Psoas muscle (tissue), 7 donors: ENCODE measurements at regions not wholly inside any gene's neighbourhood (a gene's known extent, or its start where the extent isn't known, plus 50 kb on each side); places are given as distances from the start of the nearest gene placed in this dataset.
"Not testable (repeated sequence)": the region's sequence is repeated elsewhere in the genome, so short reads cannot be mapped to it uniquely, and the experiment has no call there.

Experiments used
- ATAC-seq, 4 donors: fragments of 200-7000 bp; cut with Tn5 transposase; one replicate each; pipeline ENCODE4 v1.9.1; 2020; ENCODE audit warnings: moderate library complexity in 3 of 4, mild to moderate bottlenecking in 2 of 4
- DNase-seq, 2 donors: peaks; one replicate each; pipeline ENCODE4 v3.0.0-alpha.2; 2020
- H3K27ac ChIP-seq: fragments of 200-600 bp; one replicate; pipeline ENCODE4 v1.8.0; 2022
- H3K27me3 ChIP-seq, 3 donors: fragments of 200-600 bp in 1 of 3; one replicate each; pipeline versions ENCODE4 v1.6.1 to v1.8.0; 2013 to 2022; ENCODE audit warnings: low read length in 2 of 3, mild to moderate bottlenecking in 2 of 3, moderate library complexity in 1 of 3; ENCODE audit not compliant: insufficient read depth in 3 of 3
- H3K36me3 ChIP-seq, 2 donors: fragments of 200-600 bp in 1 of 2; one replicate each; pipeline versions ENCODE4 v1.6.1 to v1.8.0; 2013 to 2022; ENCODE audit warnings: low read depth in 1 of 2, mild to moderate bottlenecking in 1 of 2, moderate library complexity in 1 of 2; ENCODE audit not compliant: insufficient read depth in 1 of 2
- H3K4me1 ChIP-seq: fragments of 200-600 bp; one replicate; pipeline ENCODE4 v1.8.0; 2022
- H3K4me3 ChIP-seq: fragments of 200-600 bp; one replicate; pipeline ENCODE4 v1.8.0; 2022; ENCODE audit warnings: mild to moderate bottlenecking
- H3K9me3 ChIP-seq: fragments of 200-600 bp; one replicate; pipeline ENCODE4 v1.8.0; 2022
- WGBS, 3 donors: extraction: QIAGEN DNeasy Blood & Tissue Kit; methylation state at CpG; one replicate each; pipeline versions ENCODE4 v1.1.6 to v1.1.7; 2013; 5-methylcytosine and 5-hydroxymethylcytosine counted together
- intact Hi-C, 2 donors: fragments of 100-400 bp; cut with DNase I; formaldehyde crosslinking; loops; one replicate each; pipeline versions ENCODE4 v1.11.0 to v1.14.2; 2022
- TF ChIP-seq, protein P1 (sequence below): fragments of 200-600 bp; IDR thresholded peaks from one replicate; pipeline ENCODE4 v1.8.0; 2022; ENCODE audit warnings: antibody characterized with exemption
- donor health status: healthy with polysubstance abuse.
- donor health status: DM: no; HTN: no; CAD: no; lungs with moderate emphysema.
- donor health status: Bipolar disorder and iron deficiency.
- donor health status: healthy.
- donor health status: DM: yes; HTN: yes; CAD: no.
- donor health status: DM: no; HTN: no; CAD: no.
- donor health status: DM: yes; HTN: yes; CAD: no.

DNA sequence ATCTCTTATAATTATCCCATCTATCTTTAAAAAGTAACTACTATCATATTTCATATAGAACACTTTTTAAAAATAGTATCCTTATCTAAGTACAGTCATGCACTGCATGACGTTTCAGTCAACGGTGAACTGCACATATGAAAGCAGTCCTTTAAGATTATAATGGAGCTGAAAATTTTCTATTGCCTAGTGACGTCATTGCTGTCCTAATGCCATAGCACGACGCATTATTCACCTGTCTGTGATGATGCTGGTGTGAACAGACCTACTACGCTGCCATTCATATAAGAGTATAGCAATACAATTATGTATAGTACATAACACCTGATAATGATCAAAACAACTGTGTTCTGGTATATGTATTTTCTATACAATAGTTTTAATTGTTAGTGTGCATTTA, 225.0 kb downstream of the SOX2 start:
- intact Hi-C loops = no loop called here
- DNase-seq (no peak), ATAC-seq (no peak)
- Histone ChIP-seq H3K36me3 (no peaks in the 10 kb centered on the region), H3K4me1 (no peaks in the 10 kb centered on the region), H3K27ac (no peak overlapping the region), H3K27me3 (peaks cover 0 to 2% (median 0%) of the 10 kb centered on the region in 3 donors), H3K4me3 (no peak overlapping the region), H3K9me3 (no peaks in the 10 kb centered on the region)
- TF ChIP-seq, protein P1, sequence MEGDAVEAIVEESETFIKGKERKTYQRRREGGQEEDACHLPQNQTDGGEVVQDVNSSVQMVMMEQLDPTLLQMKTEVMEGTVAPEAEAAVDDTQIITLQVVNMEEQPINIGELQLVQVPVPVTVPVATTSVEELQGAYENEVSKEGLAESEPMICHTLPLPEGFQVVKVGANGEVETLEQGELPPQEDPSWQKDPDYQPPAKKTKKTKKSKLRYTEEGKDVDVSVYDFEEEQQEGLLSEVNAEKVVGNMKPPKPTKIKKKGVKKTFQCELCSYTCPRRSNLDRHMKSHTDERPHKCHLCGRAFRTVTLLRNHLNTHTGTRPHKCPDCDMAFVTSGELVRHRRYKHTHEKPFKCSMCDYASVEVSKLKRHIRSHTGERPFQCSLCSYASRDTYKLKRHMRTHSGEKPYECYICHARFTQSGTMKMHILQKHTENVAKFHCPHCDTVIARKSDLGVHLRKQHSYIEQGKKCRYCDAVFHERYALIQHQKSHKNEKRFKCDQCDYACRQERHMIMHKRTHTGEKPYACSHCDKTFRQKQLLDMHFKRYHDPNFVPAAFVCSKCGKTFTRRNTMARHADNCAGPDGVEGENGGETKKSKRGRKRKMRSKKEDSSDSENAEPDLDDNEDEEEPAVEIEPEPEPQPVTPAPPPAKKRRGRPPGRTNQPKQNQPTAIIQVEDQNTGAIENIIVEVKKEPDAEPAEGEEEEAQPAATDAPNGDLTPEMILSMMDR = no peak
- 78 to 89% (median 88%) methylated on average over 6 of the region's 6 CpGs for WGBS, 3 donors

DNA sequence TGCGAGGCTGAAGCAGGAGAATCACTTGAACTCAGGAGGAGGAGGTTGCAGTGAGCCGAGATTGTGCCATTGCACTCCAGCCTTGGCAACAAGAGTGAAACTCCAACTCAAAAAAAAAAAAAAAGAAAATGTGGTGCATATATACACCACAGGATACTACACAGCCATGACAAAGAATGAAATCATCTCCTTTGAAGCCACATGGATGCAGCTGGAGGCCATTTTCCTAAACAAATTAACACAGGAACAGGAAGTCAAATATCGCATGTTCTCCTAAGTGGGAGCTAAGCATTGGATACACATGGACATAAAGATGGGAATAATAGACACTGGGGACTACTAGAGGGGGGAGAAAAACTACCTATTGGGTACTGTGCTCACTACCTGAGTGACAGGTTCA, 226.9 kb downstream of the SOX2 start:
- intact Hi-C loops, H3K4me3 ChIP-seq, H3K27ac ChIP-seq, DNase-seq, H3K36me3 ChIP-seq, H3K9me3 ChIP-seq, H3K4me1 ChIP-seq, ATAC-seq, H3K27me3 ChIP-seq: not testable (repeated sequence)
- 88 to 95% (median 89%) methylated on average over 3 of the region's 3 CpGs for WGBS, 3 donors

DNA sequence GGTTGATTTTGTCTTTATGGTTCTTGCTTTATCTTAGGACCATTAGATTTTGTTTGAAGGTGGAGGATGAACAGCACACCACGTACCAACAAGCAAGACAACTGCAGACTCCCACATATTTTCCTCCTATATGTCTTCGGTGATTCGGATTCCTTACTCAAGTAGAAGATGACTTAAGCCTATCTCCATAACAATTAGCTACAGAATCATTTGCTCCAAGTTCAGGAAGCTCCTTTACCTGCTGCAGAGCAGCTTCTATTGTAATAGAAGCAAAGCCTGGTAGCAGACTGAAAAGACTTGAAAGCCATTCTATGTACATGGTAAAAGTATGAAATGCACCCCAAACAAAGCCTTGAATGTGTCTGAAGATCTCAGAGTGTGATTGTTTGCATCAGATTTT, 229.0 kb downstream of the SOX2 start:
- TF ChIP-seq, protein P1 = no peak
- intact Hi-C loops = no loop called here
- 49 to 67% (median 54%) methylated on average over 3 of the region's 3 CpGs for WGBS, 3 donors
- Histone ChIP-seq H3K4me3 (no peak overlapping the region), H3K4me1 (no peaks in the 10 kb centered on the region), H3K27me3 (no peaks in the 10 kb centered on the region), H3K9me3 (no peaks in the 10 kb centered on the region), H3K36me3 (no peaks in the 10 kb centered on the region), H3K27ac (no peak overlapping the region)
- no peak for ATAC-seq
- no peak for DNase-seq

DNA sequence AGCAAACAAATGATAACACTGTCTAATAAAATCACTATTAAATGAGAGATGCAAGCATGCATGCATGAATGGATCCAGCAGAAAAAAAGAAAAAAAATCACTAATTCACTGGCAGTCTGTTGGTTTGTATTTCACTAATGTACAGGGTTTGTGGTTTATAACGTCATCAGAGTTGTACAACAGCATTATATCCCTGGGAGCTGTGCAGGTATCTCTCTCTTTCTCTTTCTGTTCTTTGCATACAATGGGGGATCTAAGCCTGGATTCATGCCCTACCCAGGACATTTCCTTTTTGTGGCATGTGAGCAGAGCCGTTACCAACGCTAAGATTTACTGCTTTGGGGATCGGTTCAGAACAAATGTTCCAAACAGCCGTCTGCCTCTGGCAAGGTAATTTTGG, 229.5 kb downstream of the SOX2 start:
- H3K36me3 ChIP-seq = no peaks in the 10 kb centered on the region
- no peak overlapping the region for H3K27ac ChIP-seq
- no peak for ATAC-seq
- H3K9me3 ChIP-seq = no peaks in the 10 kb centered on the region
- H3K4me3 ChIP-seq = no peak overlapping the region
- no peaks in the 10 kb centered on the region for H3K27me3 ChIP-seq
- no peak for DNase-seq
- intact Hi-C loops = no loop called here
- H3K4me1 ChIP-seq = no peaks in the 10 kb centered on the region
- TF ChIP-seq, protein P1 = no peak
- 4 to 10% (median 5%) methylated on average over 5 of the region's 5 CpGs for WGBS, 3 donors

DNA sequence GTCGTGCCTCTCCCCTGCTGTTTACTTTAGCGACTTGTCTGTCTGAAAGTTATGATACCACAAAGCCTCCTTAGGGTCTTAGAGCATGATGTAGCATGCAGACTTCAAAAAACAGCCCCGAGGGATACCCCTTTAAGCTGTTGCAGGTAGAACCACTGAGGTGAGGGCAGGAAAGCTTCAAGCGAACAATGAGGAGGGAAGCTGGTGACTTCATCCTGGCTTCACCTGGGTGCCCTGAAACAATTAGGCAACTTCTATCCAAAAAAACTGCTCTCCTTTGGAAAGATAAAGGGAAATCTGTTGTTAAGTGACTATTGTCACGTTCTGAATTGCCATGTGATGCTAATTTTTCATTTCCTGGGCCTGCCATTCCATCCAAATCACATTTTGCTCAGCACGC, 231.6 kb downstream of the SOX2 start:
- Histone ChIP-seq H3K36me3 (no peaks in the 10 kb centered on the region), H3K4me1 (no peaks in the 10 kb centered on the region), H3K27ac (no peak overlapping the region), H3K27me3 (no peaks in the 10 kb centered on the region), H3K9me3 (no peaks in the 10 kb centered on the region), H3K4me3 (no peak overlapping the region)
- 48 to 55% (median 49%) methylated on average over 6 of the region's 6 CpGs for WGBS, 3 donors
- ATAC-seq (no peak), DNase-seq (no peak)
- TF ChIP-seq, protein P1 = no peak
- intact Hi-C loops = no loop called here
